Hematopoietic multipotent progenitor cell (in vitro differentiated cells): ENCODE measurements at regions not wholly inside any gene's neighbourhood (a gene's known extent, or its start where the extent isn't known, plus 50 kb on each side); places are given as distances from the start of the nearest gene placed in this dataset.

Experiments
- DNase-seq, 3 donors: peaks; one replicate each; pipeline ENCODE4 v3.0.0-alpha.2; 2011 to 2015; ENCODE audit warnings: low read depth in 2 of 3, low spot score in 2 of 3

DNA sequence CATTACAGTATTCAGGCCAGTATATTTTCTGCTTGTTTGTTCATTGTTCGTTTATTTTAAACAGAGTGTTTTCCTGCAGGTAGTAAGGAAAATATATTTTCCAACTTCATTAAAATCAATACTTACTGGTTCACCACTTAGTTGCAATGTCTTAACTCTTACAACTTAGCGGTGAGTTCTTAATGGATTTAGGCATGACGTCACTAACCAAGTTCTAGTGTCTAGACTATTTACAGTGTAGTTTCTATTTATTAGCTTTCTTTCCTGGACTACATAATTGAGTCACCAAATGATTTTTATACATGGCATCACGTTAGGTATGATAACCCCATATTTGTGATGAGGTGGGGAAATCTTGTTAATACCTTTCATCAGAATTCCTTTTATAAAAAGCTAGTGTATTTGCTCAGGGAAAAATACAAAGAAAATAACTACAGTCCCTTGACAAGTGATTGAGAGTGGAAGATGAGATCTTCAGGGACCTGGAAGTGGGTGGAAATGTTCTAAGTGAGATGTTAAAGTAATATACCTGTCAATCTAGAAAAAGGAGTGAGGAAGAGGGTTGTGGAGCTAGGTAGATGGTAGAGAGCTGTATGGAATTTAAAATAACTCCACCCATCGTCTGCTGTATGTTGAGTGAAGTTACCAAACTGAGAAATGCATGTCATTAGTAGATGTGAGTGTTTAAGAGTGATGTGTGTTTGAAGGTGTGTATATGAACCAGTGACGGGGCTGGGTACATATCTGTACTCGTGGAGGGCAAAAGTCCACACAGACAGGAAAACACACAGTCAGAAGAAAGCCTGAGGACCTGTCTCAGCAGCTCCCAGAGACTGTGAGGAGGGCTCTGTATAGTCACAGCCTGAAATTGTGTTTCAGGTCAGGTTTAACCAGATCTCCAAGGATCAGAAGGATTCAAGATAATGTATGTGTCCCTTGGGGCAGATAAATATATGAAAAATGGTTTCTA lies 197.6 kb upstream of the ADAMTS5 start:
- DNase-seq = no peak

DNA sequence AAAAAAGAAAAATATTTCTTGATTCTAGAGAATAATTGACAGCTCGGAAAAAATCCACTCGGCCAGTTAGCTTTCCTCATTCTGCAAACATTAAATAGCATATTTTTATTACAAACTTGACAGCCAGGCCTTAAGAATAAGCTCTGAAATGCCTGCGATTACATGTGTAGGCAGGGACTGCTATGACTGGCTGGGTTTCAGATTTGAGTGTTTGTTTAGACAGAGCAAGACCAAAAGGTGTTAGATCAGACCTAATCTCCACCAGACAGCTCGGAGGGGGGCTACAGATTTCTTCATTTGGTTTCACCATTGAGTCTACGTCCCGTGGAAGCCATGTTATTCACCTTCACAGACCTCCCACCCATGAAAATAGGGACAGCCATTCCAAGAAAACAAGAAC lies 192.1 kb upstream of the ADAMTS5 start:
- no peak for DNase-seq

DNA sequence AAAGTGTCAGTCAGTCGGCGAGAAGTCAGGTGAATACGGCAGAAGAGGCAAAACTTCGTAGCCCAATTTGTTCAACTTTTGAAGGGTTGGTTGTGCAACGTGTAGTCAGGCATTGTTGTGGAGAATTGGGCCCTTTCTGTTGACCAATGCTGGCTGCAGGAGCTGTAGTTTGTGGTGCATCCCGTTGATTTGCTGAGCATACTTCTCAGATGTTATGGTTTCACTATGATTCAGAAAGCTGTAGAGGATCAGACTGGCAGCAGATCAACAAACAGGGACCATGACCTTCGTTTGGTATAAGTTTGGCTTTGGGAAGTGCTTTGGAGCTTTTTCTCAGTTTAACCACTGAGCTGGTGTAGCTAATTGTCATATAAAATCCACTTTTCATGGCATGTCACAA lies 190.2 kb upstream of the ADAMTS5 start:
- no peak for DNase-seq

DNA sequence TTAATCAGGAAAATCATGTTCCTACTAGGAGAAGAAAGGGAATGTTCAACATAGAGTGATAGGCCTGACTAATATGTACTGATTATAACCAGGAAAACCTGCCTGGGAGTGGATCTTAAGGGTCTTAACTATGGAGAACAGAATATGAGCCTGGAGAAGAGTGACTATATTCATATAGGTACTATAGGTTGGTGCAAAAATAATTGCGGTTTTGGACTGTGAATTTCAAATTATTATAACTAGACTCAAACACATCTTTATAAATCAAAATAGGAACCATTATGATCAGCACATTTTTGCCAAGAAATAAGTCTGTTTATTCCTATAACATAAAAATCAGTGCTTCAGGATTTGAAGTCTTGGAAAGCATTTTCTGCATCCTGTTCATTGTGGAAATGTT lies 189.8 kb upstream of the ADAMTS5 start:
- no peak for DNase-seq

DNA sequence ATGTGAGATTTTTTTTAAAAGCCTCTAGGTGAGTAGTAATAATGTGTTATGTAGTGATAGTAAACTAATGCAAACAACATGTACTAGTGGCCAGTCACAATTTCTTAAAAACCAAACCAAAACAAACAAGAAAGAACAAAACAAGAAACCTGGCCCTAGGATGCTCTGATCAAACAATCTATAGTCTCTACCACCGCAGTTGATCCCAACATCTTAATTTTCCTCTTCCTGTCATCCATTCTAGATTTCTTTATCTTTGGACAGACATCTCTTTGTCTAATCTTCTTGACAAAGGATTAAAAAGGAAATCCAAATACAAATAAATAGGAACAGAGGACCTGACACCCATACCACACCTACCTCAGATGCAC lies 188.2 kb upstream of the ADAMTS5 start:
- no peak for DNase-seq

DNA sequence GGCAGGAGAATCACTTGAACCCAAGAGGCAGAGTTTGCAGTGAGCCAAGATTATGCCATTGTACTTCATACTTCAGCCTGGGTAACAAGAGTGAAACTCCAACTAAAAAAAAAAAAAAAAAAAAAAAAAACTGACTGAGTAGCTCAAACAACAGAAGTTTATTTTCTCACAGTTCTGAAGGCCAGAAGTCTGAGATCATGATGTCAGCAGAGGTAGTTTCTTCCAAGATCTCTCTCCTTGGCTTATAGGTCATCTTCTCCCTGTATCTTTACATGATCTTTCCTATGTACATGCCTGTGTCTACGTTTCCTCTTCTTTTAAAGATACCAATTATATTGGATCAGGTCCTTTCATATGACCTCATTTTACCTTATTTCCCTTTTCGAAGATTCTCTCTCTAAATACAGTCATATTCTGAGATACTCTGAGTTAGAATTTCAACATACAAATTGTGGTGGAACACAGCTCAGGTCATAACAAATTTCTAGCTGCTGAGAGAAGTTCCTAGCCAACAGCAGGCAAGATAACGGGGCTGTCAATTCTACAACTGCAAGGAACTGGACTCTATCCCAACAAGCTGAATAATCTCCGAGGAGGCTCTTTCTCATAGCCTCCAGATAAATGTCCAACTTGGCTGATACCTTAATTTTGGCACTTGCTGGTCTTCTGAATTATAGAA lies 187.7 kb upstream of the ADAMTS5 start:
- no peak for DNase-seq

DNA sequence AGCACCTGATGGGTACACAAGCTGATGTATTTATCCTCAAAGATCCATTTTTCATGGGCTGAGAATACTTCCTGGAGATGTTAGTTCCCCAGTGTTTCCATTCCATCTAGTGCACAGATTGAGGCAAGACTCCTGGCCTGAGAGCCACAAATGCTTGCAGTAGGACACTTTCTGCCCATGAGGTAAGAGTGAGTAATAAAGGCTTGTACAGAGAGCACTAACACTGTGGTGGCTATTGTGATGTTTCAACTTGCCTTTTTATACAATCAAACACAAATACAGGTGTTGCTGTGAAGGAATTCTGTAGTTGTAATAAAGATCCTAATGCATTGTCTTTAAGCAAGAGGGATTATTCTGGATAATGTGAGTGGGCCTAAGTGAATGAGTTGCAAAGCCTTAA lies 186.1 kb upstream of the ADAMTS5 start:
- DNase-seq = no peak

DNA sequence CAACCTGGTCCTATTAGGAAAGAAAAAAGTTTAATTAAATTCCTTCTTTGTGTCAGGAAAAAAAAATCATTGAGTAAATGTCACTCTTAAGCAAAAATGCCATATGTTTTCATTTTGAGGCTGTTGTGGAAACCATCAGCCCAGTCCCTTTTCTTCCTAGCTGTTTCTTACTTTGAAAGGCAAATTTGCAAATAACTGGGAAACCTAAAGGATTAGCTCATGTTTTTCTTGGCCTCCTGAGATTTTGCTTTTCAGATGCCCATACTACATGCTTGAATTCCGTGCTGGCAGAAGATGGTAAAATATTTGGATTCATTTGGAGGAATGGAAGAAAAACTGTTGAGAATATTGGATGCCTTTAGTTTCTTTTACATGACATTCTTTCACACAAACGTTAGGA lies 182.1 kb upstream of the ADAMTS5 start:
- DNase-seq = no peak

DNA sequence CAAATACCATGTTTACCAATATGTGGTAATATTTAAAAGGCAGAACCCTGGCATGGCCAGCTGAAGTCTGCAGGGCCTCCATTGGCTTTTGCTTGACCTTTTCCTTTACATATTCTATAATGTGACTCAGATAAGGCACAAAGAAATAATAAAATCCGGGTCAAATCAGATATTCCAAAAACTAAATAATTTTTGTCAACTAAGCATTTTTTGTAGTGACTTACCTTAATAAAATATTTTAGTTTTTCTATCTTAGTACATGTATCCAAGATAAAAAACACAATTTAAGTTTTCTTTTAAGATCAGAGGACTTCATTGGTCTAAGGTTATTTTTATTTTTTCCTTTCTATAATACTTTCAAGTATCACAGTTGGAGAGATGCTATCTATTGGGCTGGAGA lies 179.4 kb upstream of the ADAMTS5 start:
- no peak for DNase-seq

DNA sequence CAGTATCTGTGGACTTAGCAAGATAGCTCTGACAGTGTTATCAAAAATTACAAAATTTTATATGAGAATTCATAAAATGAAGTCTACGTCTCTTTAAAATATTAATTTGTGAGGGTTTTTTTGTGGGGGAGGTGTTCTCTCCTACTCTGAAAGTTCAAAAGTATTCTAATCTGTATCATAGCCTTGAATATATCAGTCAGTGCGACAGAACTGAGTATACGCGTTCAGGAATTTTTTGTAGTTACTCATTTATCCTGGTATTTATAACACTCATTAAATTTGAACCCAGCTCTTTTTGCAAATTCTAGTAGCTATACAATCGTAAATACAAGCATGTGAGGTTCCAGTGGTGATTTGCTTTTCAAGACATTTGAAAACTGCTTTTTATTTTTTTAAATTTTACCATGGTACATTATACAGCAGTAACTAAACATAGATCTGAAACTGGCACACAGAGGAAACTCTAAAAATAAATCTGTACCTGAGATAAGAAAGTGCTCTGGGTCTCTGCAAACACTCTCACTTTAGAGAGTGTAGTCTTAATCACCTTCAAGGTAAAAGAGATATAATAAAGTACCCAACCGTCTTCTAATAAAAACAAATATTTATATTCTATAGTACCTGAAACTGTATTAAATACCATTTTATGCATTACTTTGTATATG lies 178.4 kb upstream of the ADAMTS5 start:
- no peak for DNase-seq

DNA sequence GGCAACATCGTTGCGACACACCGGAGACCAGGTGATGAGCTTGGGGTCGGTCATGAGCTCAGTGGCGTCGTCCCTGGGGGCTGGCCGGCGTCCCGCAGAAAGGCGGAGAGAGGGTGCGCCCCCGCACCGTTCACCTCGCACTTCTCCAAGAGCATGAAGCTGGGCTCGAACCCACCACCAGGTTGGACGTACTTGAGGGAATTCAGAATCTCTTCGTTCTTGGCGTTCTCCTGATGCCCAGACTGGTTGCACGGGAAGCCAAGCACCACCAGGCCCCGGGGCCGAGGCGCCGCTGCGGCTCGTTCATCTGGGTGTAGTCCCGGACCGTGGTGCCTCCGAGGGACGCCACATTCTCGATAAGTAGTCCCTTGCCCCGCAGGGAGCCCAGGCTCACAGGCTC lies 176.6 kb upstream of the ADAMTS5 start:
- no peak for DNase-seq

DNA sequence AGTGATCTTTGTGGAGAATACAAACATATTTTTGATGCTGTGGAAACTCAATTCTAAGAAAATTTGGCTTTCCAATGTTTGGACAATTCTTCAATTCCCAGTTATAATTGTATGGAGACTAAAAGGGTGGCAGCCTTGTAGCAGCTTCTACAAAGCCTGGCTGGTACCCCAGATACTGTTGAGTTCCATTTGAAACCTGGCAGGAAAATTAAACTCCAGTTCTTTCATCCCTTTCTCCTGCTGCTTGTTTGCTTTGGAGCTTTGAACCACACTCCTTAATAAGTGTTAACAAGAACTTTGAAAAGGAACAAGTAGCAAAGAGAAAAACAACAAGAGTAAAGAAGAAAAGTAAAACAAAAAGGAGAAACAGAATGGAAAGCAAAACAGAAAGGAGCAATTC lies 172.6 kb upstream of the ADAMTS5 start:
- no peak for DNase-seq

DNA sequence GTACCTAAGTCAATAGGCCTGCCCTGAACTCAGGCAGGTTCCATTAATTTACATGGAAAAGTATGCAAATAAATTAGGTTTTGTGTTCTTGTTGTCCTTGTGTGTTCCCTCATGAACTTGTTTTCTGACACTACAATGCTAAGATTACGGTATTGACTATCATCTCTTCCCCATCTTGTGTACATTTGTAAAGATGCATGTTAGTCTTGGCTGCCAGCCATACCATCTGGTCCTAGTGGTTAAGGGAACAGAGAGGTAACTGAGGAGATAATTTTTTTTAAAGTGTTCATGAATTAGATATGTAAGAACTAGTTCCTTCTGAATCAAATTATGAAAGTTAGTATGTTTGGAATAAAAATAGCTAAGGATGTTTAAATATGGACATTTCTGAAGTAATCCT lies 167.6 kb upstream of the ADAMTS5 start:
- no peak for DNase-seq

DNA sequence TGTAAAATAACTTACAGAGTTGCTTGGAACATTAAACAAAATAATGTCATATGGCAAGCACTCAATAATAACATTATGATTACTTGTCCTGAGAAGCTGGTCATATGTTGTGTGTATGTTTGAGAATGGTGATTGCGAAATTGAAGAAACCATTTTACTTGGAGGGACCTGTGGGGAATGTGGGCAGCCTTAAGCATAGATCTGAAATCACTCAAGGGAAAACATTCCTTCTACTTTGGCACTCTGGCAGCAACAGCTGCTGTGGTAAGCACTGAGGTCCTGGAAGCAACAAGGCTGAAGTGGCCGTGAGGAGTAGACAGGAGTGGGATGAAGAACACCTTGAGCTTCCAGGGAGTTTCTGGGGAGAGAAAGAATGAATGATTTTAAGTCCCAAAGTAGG lies 165.4 kb upstream of the ADAMTS5 start:
- DNase-seq = no peak

DNA sequence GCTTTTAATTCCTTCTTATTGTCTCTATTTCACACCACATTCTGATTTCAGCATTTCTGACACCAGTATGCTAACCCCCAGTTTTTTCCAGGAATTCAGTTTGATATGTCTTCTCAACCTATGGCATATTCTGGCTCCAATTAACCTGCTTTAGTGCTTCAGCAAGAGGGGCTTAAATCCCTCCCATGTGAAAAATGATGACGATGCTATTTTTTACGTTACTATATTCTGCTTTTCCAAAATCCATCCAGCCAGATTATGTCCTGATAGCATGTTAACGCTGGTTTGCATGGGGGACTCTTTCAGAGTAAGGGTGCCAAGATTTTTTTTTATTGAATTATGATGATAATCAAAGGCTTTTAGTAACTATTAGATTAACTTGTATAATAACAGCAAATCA lies 163.3 kb upstream of the ADAMTS5 start:
- no peak for DNase-seq

DNA sequence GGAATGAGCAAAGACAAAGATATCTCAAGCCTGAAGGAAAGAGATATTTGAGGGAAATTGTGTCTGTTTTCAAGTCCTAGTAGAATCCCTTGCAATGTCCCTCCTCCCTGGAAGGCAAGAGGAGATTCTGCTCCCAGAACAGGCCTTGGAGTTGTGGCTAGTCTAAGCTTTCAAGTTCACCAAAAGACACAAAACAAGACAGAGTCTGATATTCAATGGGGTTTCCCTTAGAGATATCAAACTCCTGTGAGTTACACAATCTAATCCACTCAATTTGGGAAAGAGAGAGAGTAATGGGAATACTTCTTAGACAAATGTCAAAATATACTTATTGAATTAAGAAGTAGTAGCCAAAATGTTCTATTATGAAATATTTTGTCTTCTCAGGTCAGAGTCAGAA lies 162.8 kb upstream of the ADAMTS5 start:
- DNase-seq = no peak

DNA sequence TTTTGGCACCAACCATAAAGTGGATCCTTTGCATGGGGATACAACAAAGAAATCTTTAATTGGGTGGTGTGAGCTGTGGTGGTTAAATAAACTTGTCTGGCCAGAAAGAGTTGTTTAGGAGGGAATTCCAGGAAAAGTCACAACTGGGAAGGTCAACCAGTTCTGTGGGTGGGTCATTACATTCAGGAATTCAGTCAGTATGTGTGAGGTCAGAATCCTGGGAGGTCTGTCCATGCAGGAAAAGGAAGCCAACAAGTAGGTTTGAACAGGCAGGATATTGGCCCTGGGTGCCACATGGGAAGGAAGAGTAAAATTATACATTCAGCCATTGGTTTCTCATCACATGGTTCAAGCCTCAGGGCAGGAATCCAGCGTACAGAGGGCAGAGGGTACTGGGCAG lies 162.3 kb upstream of the ADAMTS5 start:
- no peak for DNase-seq

DNA sequence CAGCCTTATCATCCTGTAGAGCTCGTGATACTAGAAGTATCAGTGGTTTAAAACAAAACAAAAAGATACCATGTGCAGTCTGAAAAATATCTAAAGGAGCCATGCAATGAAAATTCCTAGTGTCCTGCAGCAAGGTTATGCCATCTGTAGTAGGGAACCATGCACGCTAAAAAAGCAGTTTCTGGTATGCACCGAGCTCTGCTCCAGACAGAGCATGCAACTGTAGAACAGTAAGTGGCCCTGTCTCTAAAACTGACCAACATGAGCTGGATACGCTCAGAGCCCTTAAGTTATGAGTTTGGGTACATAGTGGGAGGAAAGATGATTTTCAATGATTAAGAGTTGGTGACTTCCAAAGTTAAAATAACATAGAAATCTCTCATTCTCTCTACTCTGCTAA lies 159.3 kb upstream of the ADAMTS5 start:
- DNase-seq = no peak

DNA sequence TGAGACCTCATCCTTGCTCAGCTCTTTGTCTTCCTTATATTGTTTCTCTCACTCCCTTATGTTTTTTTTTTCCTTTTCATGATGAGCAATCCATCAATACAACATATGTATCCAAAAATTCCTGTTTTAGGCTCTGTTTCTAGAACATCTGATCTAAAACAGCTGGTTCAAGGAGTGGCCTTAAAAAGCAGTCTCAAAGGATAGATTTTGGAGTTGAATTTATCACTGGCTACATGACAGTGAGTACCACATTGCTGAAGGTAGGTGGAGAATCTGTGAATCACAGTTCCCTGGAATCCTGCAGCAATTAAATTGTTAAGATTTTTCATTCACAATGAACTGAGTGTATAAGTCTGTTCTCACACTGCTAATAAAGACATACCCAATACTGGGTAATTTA lies 155.8 kb upstream of the ADAMTS5 start:
- DNase-seq = no peak

DNA sequence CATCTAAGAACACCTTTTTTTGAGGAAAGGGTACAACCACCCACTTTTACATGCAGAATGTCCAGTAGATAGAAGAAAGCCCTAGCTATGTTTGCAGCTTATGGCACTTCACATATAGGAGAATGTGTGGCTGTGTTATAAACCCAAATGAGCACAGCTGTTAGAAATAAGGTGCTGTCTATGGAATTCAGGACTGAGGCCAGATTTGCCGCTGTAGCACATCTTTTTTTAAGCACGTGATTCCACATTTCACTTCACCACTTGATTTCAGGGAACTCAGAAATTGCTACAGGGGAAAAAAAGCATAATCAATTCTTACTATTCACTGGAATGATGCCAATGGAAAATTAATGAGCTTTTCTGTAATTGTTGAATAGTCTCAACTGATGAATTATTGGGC lies 147.2 kb upstream of the ADAMTS5 start:
- no peak for DNase-seq

DNA sequence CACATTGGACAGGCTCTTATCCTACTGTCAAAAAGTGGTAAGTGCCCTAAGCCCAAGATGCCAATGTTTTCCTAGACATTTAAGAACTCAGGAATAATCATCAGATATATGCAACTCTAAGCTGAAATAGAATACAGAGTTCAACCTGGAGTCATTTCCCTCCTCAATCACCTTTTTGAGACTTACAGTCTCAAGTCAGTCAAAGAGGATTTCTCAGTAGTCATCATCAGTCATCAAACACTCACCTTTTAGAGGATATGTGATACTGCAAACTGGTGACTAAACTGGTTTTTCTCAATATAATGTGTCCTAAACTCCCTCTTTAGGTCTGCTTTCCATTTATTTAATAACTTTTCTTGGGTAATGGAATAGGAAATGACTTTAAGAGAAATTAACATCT lies 145.3 kb upstream of the ADAMTS5 start:
- DNase-seq = no peak

DNA sequence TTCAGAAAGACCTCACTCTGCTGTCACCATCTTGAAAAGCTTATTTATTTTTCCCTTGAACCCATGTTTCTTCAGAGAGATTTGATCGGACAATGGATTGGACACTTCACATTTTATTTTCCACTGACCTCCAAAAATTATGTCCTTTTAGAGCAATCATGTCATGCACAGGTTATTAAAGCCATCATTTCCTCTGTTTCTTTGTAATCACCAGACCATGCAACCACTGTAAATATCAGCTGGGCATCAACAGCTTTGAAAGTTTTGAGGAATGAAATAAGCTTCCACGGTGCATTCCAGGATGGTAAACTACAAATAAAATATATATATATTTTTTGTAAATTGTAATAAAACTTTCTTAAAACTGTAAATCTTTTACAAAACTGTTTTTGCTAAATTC lies 144.1 kb upstream of the ADAMTS5 start:
- DNase-seq = no peak
